HG03521 (cell line): ENCODE measurements at regions not wholly inside any gene's neighbourhood (a gene's known extent, or its start where the extent isn't known, plus 50 kb on each side); places are given as distances from the start of the nearest gene placed in this dataset.
"Not testable (repeated sequence)": the region's sequence is repeated elsewhere in the genome, so short reads cannot be mapped to it uniquely, and the experiment has no call there.

Source experiments
- ATAC-seq: cut with Tn5 transposase; IDR thresholded peaks from one replicate; pipeline ENCODE4 v1.9.1; 2021; ENCODE audit warnings: mild to moderate bottlenecking, moderate library complexity; ENCODE audit not compliant: unreplicated experiment

DNA sequence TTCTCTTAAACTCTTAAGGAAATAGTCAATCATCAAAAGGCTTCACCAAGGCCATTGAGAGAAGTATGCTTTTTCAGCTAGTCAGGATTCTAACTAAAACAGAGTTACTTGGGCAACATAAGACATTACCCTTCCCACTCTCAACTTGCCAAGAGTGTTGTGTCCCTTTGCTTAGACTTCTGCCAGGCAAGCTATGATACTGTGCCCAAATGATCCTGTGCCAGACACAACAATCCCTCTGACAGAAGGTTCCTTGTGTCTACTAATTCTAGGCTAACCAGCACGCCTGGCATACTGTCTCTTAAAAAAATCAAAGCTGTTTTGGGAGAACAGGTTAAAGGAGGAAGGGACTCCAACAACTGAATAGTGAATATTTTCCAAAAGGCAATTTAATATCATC is 750.6 kb downstream of the CDY1 start:
- ATAC-seq: not testable (repeated sequence)

DNA sequence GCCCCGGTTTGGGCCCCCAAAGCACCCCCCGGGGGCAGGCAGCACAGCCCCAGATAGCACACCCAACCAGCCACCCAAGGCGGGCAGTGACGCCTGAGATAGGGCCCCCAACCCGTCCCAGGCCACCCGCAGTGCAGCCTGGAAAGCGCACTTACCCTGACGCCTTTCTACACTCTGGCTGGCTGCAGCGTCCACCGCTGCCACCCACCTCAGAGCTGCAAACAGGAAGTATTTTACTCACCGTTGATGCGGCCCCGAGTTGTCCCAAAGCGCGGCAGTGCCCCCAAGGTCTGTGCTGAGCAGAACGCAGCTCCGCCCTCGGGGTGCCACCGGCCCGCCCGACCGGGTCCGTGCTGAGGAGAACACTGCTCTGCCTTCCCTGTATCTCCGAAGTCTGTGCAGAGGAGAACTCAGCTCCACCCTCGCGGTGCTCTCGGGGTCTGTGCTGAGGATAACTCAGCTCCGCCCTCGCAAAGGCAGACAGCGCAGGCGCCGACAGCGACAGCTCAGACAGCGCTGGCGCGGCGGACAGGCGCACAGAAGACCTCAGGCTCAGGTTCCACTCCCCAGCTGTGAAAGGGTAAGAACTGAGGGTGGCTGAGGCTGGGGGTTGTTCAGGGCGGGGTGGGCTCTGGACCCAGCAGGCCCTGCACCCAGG is 786.9 kb downstream of the CDY1 start:
- no peak for ATAC-seq

DNA sequence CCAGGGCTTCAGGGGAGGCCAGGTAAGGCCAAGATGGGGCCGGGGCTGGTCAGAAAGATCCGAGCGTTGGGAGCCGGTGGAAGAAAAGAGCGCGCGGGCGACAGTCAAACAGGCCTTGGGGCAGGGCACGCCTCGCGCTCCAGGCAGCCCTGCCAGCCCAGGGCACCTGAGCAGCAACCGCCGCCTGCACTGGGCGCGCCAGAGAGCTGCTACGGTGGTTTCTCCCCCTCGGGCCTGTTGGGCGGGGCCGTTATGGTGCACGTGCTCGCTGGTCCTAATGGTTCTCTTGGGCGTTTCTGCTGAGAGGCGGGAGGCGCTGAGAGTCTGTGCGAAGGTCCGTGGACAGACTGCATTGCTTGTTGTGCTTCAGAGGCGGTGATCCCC is 787.4 kb downstream of the CDY1 start:
- ATAC-seq: no peak
